Liver (tissue), 3 donors: ENCODE measurements at regions not wholly inside any gene's neighbourhood (a gene's known extent, or its start where the extent isn't known, plus 50 kb on each side); places are given as distances from the start of the nearest gene placed in this dataset.

Experiments used
- CTCF ChIP-seq: fragments of 150-350 bp; IDR thresholded peaks from 2 replicates; pipeline ENCODE4 v1.5.1; 2017; ENCODE audit warnings: improper control_type of control experiment, low read depth, low read length; ENCODE audit not compliant: missing input control
- MAX ChIP-seq: IDR thresholded peaks from 2 replicates; pipeline ENCODE4 v1.6.1; 2016; ENCODE audit warnings: antibody characterized with exemption
- NR2F2 ChIP-seq: IDR thresholded peaks from 2 replicates; pipeline ENCODE4 v1.6.1; 2016; ENCODE audit warnings: antibody characterized with exemption
- RAD21 ChIP-seq, 2 donors: IDR thresholded peaks; 2 replicates each; pipeline ENCODE4 v1.6.1; 2016; ENCODE audit warnings: antibody characterized with exemption in 2 of 2, mild to moderate bottlenecking in 2 of 2
- REST ChIP-seq: IDR thresholded peaks from 2 replicates; pipeline ENCODE4 v1.6.1; 2016; ENCODE audit warnings: antibody characterized with exemption, mild to moderate bottlenecking
- RXRA ChIP-seq, 2 donors: IDR thresholded peaks; 2 replicates each; pipeline ENCODE4 v1.6.1; 2017 to 2018; ENCODE audit warnings: antibody characterized with exemption in 2 of 2, mild to moderate bottlenecking in 1 of 2
- SP1 ChIP-seq: IDR thresholded peaks from 2 replicates; pipeline ENCODE4 v1.6.1; 2018; ENCODE audit warnings: antibody characterized with exemption, mild to moderate bottlenecking
- YY1 ChIP-seq: IDR thresholded peaks from 2 replicates; pipeline ENCODE4 v1.6.1; 2016; ENCODE audit warnings: antibody characterized with exemption, mild to moderate bottlenecking
- ZBTB33 ChIP-seq: IDR thresholded peaks from 2 replicates; pipeline ENCODE4 v1.6.1; 2016; ENCODE audit warnings: antibody characterized with exemption
- donor health status: healthy.
- donor health status: healthy.

- TF ChIP-seq REST (no peak), CTCF (no peak), ZBTB33 (no peak), MAX (no peak), RXRA (IDR thresholded peaks at IDR 0.05) (no peak), SP1 (no peak), RAD21 (IDR thresholded peaks at IDR 0.05) (no peak), YY1 (no peak), NR2F2 (no peak)
These were observed 97.2 kb downstream of the FAM170A start for GRCh38 chr5:119726544-119726943.
